ENCODE measurements at regions not wholly inside any gene's neighbourhood (a gene's known extent, or its start where the extent isn't known, plus 50 kb on each side); places are given as distances from the start of the nearest gene placed in this dataset.

GRCh38 chr2:768451-768850 is 91.2 kb upstream of the TMEM18 start:
- Histone ChIP-seq H3K36me3 (replicated peaks; ENCODE audit: insufficient read depth, low read depth) (no peaks in the 10 kb centered on the region), H3K79me2 (no peaks in the 10 kb centered on the region), H2AFZ (no peak overlapping the region), H3K4me2 (no peak overlapping the region), H3K4me3 (no peak overlapping the region), H3K27ac (no peak overlapping the region), H3K9me3 (ENCODE audit: low read depth) (no peaks in the 10 kb centered on the region), H3K4me1 (ENCODE audit: insufficient read depth) (no peaks in the 10 kb centered on the region), H4K20me1 (ENCODE audit: insufficient read depth, poor library complexity, severe bottlenecking) (no peaks in the 10 kb centered on the region), H3K9me2 (replicated peaks; ENCODE audit: insufficient read depth) (no peaks in the 10 kb centered on the region), H3K27me3 (no peaks in the 10 kb centered on the region)
- no peak for DNase-seq (ENCODE audit: low spot score)
- TF ChIP-seq EZH2phosphoT487 (IDR thresholded peaks at IDR 0.05; ENCODE audit: low read depth, severe bottlenecking, unreplicated experiment): no peak
- 71% methylated on average over 10 of the region's 10 CpGs for WGBS (ENCODE audit: low lambda C conversion rate, missing lambda C conversion rate)

GRCh38 chr2:767944-768343 is 90.7 kb upstream of the TMEM18 start:
- Histone ChIP-seq H3K9me3 (ENCODE audit: low read depth) (no peaks in the 10 kb centered on the region), H3K4me1 (ENCODE audit: insufficient read depth) (no peaks in the 10 kb centered on the region), H4K20me1 (ENCODE audit: insufficient read depth, poor library complexity, severe bottlenecking) (no peaks in the 10 kb centered on the region), H3K27ac (no peak overlapping the region), H2AFZ (no peak overlapping the region), H3K9me2 (replicated peaks; ENCODE audit: insufficient read depth) (no peaks in the 10 kb centered on the region), H3K36me3 (replicated peaks; ENCODE audit: insufficient read depth, low read depth) (no peaks in the 10 kb centered on the region), H3K79me2 (no peaks in the 10 kb centered on the region), H3K4me3 (no peak overlapping the region), H3K4me2 (no peak overlapping the region), H3K27me3 (no peaks in the 10 kb centered on the region)
- WGBS (ENCODE audit: low lambda C conversion rate, missing lambda C conversion rate): 83% methylated on average over 4 of the region's 4 CpGs
- DNase-seq (ENCODE audit: low spot score): no peak
- TF ChIP-seq EZH2 (IDR thresholded peaks at IDR 0.05; ENCODE audit: borderline replicate concordance): no peak
- TF ChIP-seq CTCF (IDR thresholded peaks at IDR 0.05; ENCODE audit: poor library complexity): no peak
- no peak for TF ChIP-seq EZH2phosphoT487 (IDR thresholded peaks at IDR 0.05; ENCODE audit: low read depth, severe bottlenecking, unreplicated experiment)

GRCh38 chr2:767440-767839 is 90.2 kb upstream of the TMEM18 start:
- Histone ChIP-seq H3K4me3 (no peak overlapping the region), H4K20me1 (ENCODE audit: insufficient read depth, poor library complexity, severe bottlenecking) (no peaks in the 10 kb centered on the region), H3K9me3 (ENCODE audit: low read depth) (no peaks in the 10 kb centered on the region), H3K27me3 (no peaks in the 10 kb centered on the region), H3K4me1 (ENCODE audit: insufficient read depth) (no peaks in the 10 kb centered on the region), H3K36me3 (replicated peaks; ENCODE audit: insufficient read depth, low read depth) (no peaks in the 10 kb centered on the region), H3K4me2 (no peak overlapping the region), H3K9me2 (replicated peaks; ENCODE audit: insufficient read depth) (no peaks in the 10 kb centered on the region), H3K79me2 (no peaks in the 10 kb centered on the region), H2AFZ (no peak overlapping the region), H3K27ac (no peak overlapping the region)
- TF ChIP-seq EZH2 (IDR thresholded peaks at IDR 0.05; ENCODE audit: borderline replicate concordance) (no peak), CTCF (IDR thresholded peaks at IDR 0.05; ENCODE audit: poor library complexity) (no peak), EZH2phosphoT487 (IDR thresholded peaks at IDR 0.05; ENCODE audit: low read depth, severe bottlenecking, unreplicated experiment) (no peak)
- no peak for DNase-seq (ENCODE audit: low spot score)
- 55% methylated on average over 9 of the region's 9 CpGs for WGBS (ENCODE audit: low lambda C conversion rate, missing lambda C conversion rate)

- Histone ChIP-seq H3K4me2 (no peak overlapping the region), H3K27ac (no peak overlapping the region), H3K36me3 (replicated peaks; ENCODE audit: insufficient read depth, low read depth) (no peaks in the 10 kb centered on the region), H3K4me1 (ENCODE audit: insufficient read depth) (no peaks in the 10 kb centered on the region), H3K9me2 (replicated peaks; ENCODE audit: insufficient read depth) (no peaks in the 10 kb centered on the region), H4K20me1 (ENCODE audit: insufficient read depth, poor library complexity, severe bottlenecking) (no peaks in the 10 kb centered on the region), H3K4me3 (no peak overlapping the region), H3K27me3 (no peaks in the 10 kb centered on the region), H2AFZ (no peak overlapping the region), H3K79me2 (no peaks in the 10 kb centered on the region), H3K9me3 (ENCODE audit: low read depth) (no peaks in the 10 kb centered on the region)
- no peak for TF ChIP-seq CTCF (IDR thresholded peaks at IDR 0.05; ENCODE audit: poor library complexity)
- no peak for TF ChIP-seq EZH2 (IDR thresholded peaks at IDR 0.05; ENCODE audit: borderline replicate concordance)
- TF ChIP-seq EZH2phosphoT487 (IDR thresholded peaks at IDR 0.05; ENCODE audit: low read depth, severe bottlenecking, unreplicated experiment): no peak
- DNase-seq (ENCODE audit: low spot score): no peak
- 84% methylated on average over 13 of the region's 13 CpGs for WGBS (ENCODE audit: low lambda C conversion rate, missing lambda C conversion rate)
Measured at GRCh38 chr2:766255-766654, 89.0 kb upstream of the TMEM18 start.

All from hepatocyte (in vitro differentiated cells).